Peyer's patch (tissue), 4 donors: ENCODE measurements at regions not wholly inside any gene's neighbourhood (a gene's known extent, or its start where the extent isn't known, plus 50 kb on each side); places are given as distances from the start of the nearest gene placed in this dataset.

Experiments
- CTCF ChIP-seq, 6 experiments: fragments of 450-650 bp in 4 of 6; fragments of 200-600 bp in 2 of 6; sonication (generic) in 1 of 6; IDR thresholded peaks; one replicate each; pipeline ENCODE4 v1.5.1; 2017 to 2019; ENCODE audit warnings: antibody characterized with exemption in 6 of 6, mild to moderate bottlenecking in 3 of 6, moderate library complexity in 1 of 6
- POLR2A ChIP-seq, 2 donors: fragments of 450-650 bp; IDR thresholded peaks; one replicate each; pipeline ENCODE4 v1.5.1; 2017; ENCODE audit warnings: antibody characterized with exemption in 2 of 2, mild to moderate bottlenecking in 2 of 2, moderate library complexity in 2 of 2

GRCh38 chr5:112097768-112098167 is 321.3 kb downstream of the EPB41L4A start:
- TF ChIP-seq CTCF (IDR thresholded peaks at IDR 0.05) = no peak
- TF ChIP-seq POLR2A (IDR thresholded peaks at IDR 0.05) = no peak
